Stimulated activated naive B cell treated with anti-CD40 and anti-IgM and Interleukin-4, amounts not matched to agents 10 μg/mL and 1 μg/mL and 100 μg/mL, for 72 hours (primary cell): ENCODE measurements at regions not wholly inside any gene's neighbourhood (a gene's known extent, or its start where the extent isn't known, plus 50 kb on each side); places are given as distances from the start of the nearest gene placed in this dataset.

Experiments
- ATAC-seq, 2 donors: fragments of 150-1000 bp; cut with Tn5 transposase; replicated peaks; 2 replicates each; pipeline ENCODE4 v1.10.0; 2021; ENCODE audit warnings: moderate library complexity in 1 of 2
- DNase-seq: peaks from one replicate; pipeline ENCODE4 v3.0.0; 2021
- H3K27ac Mint-ChIP-seq: one replicate; pipeline ENCODE4 v1.8.0; 2022; ENCODE audit warnings: mild to moderate bottlenecking, mixed read lengths
- H3K27me3 Mint-ChIP-seq, 2 donors: one replicate each; pipeline ENCODE4 v1.8.0; 2022; ENCODE audit warnings: mixed read lengths in 2 of 2
- H3K36me3 Mint-ChIP-seq, 2 donors: one replicate each; pipeline ENCODE4 v1.8.0; 2022; ENCODE audit warnings: mixed read lengths in 2 of 2, mild to moderate bottlenecking in 1 of 2
- H3K4me1 Mint-ChIP-seq, 2 donors: one replicate each; pipeline ENCODE4 v1.8.0; 2022; ENCODE audit warnings: mixed read lengths in 2 of 2, mild to moderate bottlenecking in 1 of 2
- H3K4me3 Mint-ChIP-seq, 2 donors: one replicate each; pipeline ENCODE4 v1.8.0; 2022; ENCODE audit warnings: mild to moderate bottlenecking in 2 of 2, mixed read lengths in 2 of 2, moderate library complexity in 1 of 2
- H3K9me3 Mint-ChIP-seq, 2 donors: one replicate each; pipeline ENCODE4 v1.8.0; 2022; ENCODE audit warnings: mixed read lengths in 2 of 2, mild to moderate bottlenecking in 1 of 2

DNA sequence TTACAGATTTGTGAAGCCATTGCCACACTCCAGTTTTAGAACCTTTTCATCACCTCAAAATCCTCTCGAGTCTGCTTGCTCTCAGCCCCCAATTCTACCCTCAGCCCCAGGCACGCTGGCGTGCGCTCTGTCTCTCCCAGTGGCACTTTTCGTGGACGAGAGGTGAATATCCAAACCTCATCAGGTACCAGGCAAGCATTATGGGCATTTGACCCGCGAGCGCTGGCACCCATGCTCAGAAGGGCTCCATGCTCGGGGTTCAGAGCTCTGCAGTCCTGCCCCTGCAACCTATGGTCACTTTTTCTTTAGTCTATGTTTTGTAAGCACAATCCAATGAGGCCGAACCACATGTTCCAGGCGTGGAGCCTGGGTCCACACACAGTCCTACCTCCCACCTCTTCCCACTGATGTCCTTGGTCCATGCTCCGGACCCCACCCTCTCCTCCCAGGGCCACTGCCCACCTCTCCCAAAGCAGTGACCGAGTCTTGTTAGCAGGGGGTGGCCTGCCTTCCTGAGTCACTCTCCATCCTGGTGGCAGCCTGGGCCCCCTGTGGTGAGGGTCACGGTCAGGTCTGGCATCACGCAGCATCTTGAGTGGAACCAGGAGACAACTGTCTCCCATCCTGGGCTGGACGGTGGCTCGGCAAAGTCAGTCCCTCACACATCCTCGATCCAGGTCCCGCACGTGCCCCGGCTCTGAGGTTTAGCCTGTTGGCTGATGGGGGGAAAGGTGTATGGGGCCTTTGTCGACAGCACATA, 256.9 kb downstream of the NDUFA10 start:
- peaks cover 5% of the 10 kb centered on the region in 2 donors for H3K9me3 Mint-ChIP-seq
- H3K4me1 Mint-ChIP-seq: no peaks in the 10 kb centered on the region
- H3K27me3 Mint-ChIP-seq: peaks cover 16 to 18% of the 10 kb centered on the region in 2 donors
- no peak overlapping the region for H3K4me3 Mint-ChIP-seq
- H3K36me3 Mint-ChIP-seq: no peaks in the 10 kb centered on the region
- H3K27ac Mint-ChIP-seq: no peak overlapping the region
- DNase-seq (no peak), ATAC-seq (no peak)

DNA sequence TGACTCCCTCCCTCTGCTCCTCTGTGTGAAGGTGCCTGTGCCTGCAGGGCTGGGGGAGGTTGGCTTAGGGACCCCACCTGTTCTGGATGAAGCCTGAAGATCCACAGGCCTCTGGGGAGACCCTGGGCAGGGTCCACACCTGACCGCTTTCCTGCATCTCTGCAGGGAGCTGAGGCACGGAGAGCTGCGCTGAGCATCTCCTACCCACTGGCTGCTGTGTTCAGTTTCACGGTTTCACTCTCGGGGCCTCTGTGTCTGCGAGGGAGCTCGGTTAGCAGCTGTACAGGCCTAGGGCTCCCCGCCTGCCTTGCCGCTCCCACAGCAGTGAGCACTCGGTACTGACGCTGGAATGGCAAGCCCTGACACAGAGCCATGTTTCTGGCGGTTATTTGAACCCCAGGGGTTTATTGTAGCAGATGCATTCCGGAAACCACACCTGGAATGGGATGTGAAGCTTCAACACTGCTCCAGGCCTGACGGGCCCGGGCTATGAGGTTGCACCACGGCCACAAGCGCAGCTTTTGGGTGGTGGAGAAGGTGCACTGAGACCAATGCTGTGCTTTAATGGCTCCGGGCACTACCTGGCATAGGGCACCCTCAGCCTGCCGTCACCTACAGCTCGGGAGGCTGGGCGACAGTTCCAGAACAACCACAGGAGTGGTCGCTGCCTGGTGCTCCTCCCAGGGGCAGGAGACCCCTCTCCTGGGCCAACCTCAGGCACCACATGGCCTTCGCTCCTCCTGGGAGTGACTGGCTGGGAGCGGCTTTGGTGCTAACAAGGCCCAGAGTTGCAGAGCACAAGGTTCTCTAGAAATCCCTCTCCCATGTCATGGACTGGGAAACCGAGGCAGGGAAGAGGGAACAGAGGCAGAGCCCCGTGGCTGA, 257.9 kb downstream of the NDUFA10 start:
- ATAC-seq (no peak), DNase-seq (no peak)
- H3K27ac Mint-ChIP-seq: no peak overlapping the region
- H3K27me3 Mint-ChIP-seq: peaks cover 11 to 18% of the 10 kb centered on the region in 2 donors
- no peak overlapping the region for H3K4me3 Mint-ChIP-seq
- H3K9me3 Mint-ChIP-seq: peaks cover 3 to 5% of the 10 kb centered on the region in 2 donors
- no peaks in the 10 kb centered on the region for H3K4me1 Mint-ChIP-seq
- H3K36me3 Mint-ChIP-seq: no peaks in the 10 kb centered on the region

DNA sequence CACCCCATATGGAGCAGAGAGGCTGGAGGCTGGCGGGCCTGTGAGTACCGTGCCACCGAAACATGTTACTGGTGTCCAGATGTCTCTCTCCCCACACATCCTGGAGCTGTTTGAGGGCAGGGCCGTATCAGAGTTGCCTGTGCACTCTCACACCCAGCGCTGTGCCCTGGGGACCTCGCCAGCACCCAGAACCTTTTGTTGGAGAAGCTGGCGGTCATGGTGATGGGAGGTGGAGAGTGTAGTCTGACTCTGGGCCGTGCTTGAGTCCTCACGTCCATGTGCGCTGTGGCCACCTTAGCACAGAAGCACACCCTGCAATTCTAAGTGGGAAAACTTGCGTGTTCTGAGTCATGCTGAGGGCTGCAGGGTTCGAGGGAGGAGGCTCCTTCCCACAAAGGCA, 259.2 kb downstream of the NDUFA10 start:
- H3K27ac Mint-ChIP-seq: no peak overlapping the region
- ATAC-seq: no peak
- no peak for DNase-seq
- H3K27me3 Mint-ChIP-seq: peaks cover 11 to 18% of the 10 kb centered on the region in 2 donors
- H3K36me3 Mint-ChIP-seq: no peaks in the 10 kb centered on the region
- H3K9me3 Mint-ChIP-seq: no peaks in the 10 kb centered on the region
- H3K4me1 Mint-ChIP-seq: no peaks in the 10 kb centered on the region
- no peak overlapping the region for H3K4me3 Mint-ChIP-seq

DNA sequence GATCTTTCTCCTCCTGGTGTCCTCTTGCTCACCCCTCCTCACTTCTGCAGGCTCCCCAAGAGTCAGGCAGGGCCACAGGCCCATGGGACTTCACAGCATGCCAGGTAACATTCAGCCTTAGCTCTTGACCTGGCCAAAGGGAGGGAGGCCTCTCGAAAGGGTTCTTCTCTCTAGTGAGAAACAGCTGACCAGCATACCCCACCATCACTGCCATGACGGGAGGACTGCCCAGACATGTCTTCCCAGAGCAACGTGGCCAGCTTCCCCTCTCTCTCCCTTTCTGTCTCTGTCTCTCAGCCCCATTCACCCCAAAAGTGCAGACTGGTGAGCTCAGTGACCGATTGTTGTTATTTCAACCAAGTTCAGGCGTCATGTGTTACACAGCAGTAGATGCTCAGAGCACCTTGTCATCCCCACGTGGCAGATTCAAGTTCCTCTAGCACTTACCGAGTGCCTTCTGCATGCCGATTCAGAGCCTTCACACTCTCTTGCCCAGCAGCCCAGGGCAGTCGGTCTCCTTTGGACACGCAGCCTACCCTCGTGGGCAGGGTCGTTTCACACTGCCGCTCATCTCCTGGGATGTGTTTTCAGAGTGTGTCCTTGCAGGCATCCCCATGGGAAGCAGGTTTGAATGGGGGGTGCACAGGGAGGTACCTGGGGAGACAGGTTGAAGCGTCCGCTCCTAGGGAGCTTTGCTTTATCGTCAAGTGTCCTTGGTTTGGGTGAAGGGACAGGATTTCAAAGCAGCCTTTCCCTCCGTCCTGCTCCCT, 259.9 kb downstream of the NDUFA10 start:
- H3K4me1 Mint-ChIP-seq: no peaks in the 10 kb centered on the region
- no peak overlapping the region for H3K4me3 Mint-ChIP-seq
- no peak overlapping the region for H3K27ac Mint-ChIP-seq
- H3K9me3 Mint-ChIP-seq: no peaks in the 10 kb centered on the region
- no peaks in the 10 kb centered on the region for H3K36me3 Mint-ChIP-seq
- DNase-seq: no peak
- no peak for ATAC-seq
- H3K27me3 Mint-ChIP-seq: peaks cover 11 to 20% of the 10 kb centered on the region in 2 donors

DNA sequence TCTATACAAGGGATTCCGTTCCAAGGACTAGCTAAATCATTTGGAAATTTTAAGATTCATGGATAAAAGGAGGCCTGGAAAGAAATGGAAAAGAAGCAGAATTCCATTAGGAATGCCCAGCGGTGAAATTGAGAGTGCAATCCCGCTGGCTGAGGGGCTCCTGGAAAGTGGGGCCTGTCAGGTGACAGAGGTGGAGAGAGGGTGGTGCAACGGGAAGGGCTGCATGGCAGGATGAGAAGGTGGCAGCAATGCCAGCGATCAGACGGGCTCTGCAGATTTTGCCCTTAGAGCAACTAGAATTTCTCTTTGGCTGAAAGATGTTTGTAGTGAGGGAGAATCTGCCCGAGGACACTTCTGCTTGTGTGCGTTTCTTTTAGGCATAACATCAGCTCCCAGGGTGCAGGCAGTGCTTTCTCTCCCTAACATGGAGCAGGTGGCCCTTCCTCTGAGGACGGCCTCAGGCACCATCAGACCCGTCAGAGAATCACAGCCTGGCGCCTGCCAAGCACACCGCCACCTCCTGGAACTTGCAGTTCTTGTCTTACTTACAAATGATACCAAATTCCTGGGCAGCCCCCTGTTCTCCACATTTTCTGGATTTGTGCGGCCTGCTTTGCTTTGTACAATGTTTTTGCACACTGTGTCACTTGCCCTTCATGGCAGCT, 261.6 kb downstream of the NDUFA10 start:
- no peaks in the 10 kb centered on the region for H3K9me3 Mint-ChIP-seq
- H3K4me1 Mint-ChIP-seq: no peaks in the 10 kb centered on the region
- ATAC-seq (no peak), DNase-seq (no peak)
- no peak overlapping the region for H3K27ac Mint-ChIP-seq
- H3K4me3 Mint-ChIP-seq: no peak overlapping the region
- H3K36me3 Mint-ChIP-seq: no peaks in the 10 kb centered on the region
- peaks cover 2 to 14% of the 10 kb centered on the region in 2 donors for H3K27me3 Mint-ChIP-seq

DNA sequence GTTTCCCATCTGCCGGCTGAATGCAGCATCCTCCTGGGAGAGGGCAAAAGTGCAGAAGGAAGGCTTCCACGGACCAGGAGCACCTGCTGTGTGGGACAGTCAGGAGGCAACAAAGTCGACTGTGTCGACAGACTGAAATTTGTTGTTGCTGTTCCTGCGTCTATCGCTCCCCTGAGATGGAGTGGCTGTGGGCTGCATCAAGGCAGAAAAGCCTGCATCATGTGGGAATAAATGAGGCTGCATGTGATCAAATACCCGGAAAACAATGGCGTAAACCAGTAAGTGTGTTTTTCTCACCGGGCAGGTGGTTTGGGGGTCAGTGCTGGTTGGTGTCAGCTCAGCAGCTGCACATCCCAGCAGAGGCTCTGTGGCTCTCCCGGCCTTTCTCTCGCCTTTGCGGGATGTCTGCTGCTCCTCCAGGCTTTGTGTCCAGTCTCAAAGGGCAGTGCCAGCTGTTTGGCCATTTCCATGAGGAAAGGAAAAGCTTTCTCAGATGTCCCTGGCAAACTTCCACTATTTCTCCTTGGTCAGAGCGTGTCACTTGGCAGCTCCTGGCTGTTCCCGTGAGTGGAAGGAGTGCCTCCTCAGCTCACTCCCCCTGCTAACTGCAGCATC, 262.4 kb downstream of the NDUFA10 start:
- Mint-ChIP-seq H3K4me1 (no peaks in the 10 kb centered on the region), H3K27ac (no peak overlapping the region), H3K36me3 (no peaks in the 10 kb centered on the region), H3K9me3 (no peaks in the 10 kb centered on the region), H3K27me3 (peaks cover 0 to 7% of the 10 kb centered on the region in 2 donors), H3K4me3 (no peak overlapping the region)
- DNase-seq (no peak), ATAC-seq (no peak)

DNA sequence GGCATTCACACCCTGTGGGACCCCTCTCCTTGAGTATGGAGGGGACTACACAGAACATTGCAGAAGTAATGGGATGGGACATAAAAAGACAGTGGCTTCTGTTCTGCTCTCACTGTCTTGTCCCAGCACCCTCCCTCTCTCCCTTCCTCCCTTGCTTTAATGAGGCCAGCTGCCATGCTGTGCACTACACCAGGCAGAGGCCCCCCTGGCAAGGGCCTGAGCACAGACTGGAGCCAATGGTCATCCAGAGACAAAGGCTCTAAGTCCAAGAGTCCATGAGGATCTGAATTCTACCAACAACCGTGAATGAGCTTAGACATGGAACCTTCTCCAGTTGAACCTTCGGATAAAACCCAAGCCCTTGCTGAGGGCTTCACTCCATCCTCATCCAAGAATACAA, 263.0 kb downstream of the NDUFA10 start:
- Mint-ChIP-seq H3K36me3 (no peaks in the 10 kb centered on the region), H3K27ac (no peak overlapping the region), H3K4me1 (no peaks in the 10 kb centered on the region), H3K27me3 (peaks cover 0 to 11% of the 10 kb centered on the region in 2 donors), H3K9me3 (no peaks in the 10 kb centered on the region), H3K4me3 (no peak overlapping the region)
- ATAC-seq: no peak
- DNase-seq: no peak

DNA sequence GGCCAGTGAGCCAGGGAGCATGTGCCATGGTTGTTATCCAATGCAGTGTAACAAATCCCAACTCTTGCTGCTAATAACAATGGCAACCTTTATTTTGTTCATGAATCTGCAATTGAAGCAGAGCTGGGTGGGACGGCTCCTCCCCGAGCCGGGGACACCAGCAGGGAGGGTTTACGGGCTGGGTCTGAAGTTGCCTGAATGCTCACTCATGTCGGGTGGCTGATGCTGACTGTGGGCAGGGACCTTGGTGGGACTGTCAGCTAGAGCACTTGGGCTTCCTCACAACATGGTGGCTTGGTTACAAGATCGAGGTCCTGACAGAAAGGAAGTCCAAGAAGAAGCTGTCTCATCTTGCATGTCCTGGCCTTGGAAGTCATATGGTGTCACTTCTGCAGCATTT, 264.5 kb downstream of the NDUFA10 start:
- Mint-ChIP-seq H3K36me3 (no peaks in the 10 kb centered on the region), H3K9me3 (no peaks in the 10 kb centered on the region), H3K27me3 (peaks cover 0 to 11% of the 10 kb centered on the region in 2 donors), H3K4me3 (no peak overlapping the region), H3K4me1 (peaks cover 0 to 4% of the 10 kb centered on the region in 2 donors), H3K27ac (no peak overlapping the region)
- DNase-seq: no peak
- no peak for ATAC-seq

DNA sequence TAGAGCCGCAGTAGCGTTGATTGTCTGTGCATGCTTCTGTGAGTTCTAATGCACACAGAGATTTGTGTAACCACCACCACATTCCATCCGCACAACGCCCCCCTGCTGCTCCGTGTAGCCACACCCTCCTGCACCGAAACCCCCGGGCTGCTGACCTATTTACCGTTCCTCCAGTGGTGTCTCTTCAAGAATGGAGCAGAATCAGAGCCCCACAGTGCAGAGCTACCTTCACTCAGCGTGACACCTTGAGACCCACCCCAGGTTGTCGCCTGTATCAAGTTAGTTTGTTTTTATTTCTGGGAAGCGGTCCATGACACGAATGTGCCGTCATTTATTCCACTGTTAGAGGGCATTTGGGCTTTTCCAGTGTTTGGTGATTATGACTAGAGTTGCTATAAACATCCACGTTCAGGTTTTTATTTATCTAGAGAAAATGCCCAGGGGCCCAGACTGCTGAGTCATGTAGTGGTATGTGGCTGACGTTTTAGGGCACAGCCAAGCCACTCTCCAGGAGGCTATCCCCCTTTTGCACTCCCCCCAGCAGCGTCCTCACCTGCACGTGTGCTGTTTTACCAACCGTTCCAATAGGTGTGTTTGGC, 266.8 kb downstream of the NDUFA10 start:
- peaks cover 0 to 4% of the 10 kb centered on the region in 2 donors for H3K9me3 Mint-ChIP-seq
- H3K36me3 Mint-ChIP-seq: no peaks in the 10 kb centered on the region
- H3K4me3 Mint-ChIP-seq: no peak overlapping the region
- no peak overlapping the region for H3K27ac Mint-ChIP-seq
- peaks cover 4 to 15% of the 10 kb centered on the region in 2 donors for H3K27me3 Mint-ChIP-seq
- DNase-seq: no peak
- no peak for ATAC-seq
- peaks cover 0 to 4% of the 10 kb centered on the region in 2 donors for H3K4me1 Mint-ChIP-seq

DNA sequence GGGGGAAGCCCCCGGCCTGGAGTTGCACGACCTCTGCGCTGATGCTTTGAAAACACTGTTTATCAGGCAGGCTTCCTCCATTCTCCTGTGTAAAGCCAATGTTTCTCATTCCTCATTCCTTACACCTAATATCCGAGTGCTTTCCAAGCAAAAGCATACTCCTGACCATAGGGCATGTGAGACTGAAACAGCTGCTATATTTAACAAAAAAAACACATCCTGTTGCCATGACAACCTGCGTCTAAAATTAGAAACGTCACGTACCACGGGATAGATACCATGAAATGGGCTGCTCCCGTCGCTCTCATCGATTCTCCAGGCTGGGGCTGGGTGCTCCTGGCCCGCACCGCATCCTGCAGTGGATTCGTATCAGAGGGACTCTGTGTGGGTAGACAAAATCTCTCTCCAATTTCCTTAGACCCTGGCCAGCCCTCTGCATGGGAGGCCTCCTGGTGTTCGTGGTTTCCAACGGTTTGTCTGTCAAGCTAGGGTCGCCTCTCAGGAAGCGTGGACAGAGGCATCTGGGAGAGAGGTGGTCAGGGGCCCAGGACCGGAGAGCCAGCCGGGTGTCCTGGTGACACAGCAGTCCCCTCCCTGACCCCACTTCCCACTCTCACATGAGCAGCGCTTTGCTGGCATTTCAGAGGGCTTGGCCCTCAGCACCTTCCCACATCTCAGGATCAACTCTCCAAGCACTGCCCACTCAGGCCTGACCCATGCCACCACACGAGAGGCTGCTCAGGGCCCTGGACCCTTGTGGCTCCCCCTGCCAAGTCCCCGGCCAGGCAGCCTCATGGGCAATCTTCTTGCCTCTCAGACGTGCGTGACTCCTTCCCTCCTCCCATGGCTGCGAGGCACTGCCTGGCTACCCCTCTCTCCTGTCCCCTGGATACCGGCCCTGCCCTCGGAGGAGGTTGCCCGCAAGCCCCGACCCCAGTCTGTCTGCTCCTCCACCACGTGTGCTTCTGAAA, 268.1 kb downstream of the NDUFA10 start:
- no peak overlapping the region for H3K4me3 Mint-ChIP-seq
- H3K27ac Mint-ChIP-seq: no peak overlapping the region
- no peaks in the 10 kb centered on the region for H3K36me3 Mint-ChIP-seq
- peaks cover 6 to 11% of the 10 kb centered on the region in 2 donors for H3K27me3 Mint-ChIP-seq
- H3K9me3 Mint-ChIP-seq: peaks cover 0 to 4% of the 10 kb centered on the region in 2 donors
- ATAC-seq (no peak), DNase-seq (no peak)
- H3K4me1 Mint-ChIP-seq: peaks cover 2 to 6% of the 10 kb centered on the region in 2 donors

DNA sequence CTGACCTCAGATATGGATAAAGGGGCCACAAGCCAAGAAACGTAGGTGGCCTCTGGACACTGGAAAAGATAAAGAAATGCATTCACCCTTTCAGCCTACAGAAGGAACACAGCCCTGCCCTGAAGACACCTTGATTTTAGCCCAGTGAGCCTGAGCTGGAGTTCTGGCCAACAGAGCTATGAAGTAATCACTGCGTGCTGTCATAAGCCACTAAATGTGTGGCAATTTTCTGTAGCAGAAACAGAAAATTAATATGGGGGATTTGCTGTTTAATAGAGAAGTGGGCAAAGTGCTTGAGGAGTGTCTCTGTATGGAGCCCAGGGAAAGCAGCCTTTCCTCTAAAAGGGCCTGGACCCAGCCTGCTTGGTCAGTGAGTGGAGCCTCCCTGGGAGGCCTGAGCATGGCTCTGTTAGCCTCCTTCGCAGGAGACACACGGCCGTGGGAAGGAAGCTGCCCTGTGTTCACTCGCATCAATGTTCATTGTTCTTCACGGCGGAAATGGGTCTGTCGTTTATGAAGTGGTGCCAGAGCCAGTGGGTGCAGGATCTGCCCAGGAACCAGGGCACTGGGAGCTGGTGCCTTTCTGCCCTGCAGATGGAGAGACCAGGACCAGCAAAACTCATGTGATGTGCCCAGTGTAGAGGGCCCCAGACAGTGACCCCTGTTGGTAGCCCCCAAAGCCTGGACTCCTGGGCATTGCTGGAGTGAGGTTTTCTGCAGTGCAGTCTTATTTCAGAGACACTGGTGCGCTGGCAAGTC, 268.9 kb downstream of the NDUFA10 start:
- H3K4me3 Mint-ChIP-seq: no peak overlapping the region
- peaks cover 6 to 11% of the 10 kb centered on the region in 2 donors for H3K4me1 Mint-ChIP-seq
- H3K27me3 Mint-ChIP-seq: peaks cover 6 to 11% of the 10 kb centered on the region in 2 donors
- peaks cover 0 to 4% of the 10 kb centered on the region in 2 donors for H3K9me3 Mint-ChIP-seq
- ATAC-seq (no peak), DNase-seq (no peak)
- no peak overlapping the region for H3K27ac Mint-ChIP-seq
- H3K36me3 Mint-ChIP-seq: no peaks in the 10 kb centered on the region

DNA sequence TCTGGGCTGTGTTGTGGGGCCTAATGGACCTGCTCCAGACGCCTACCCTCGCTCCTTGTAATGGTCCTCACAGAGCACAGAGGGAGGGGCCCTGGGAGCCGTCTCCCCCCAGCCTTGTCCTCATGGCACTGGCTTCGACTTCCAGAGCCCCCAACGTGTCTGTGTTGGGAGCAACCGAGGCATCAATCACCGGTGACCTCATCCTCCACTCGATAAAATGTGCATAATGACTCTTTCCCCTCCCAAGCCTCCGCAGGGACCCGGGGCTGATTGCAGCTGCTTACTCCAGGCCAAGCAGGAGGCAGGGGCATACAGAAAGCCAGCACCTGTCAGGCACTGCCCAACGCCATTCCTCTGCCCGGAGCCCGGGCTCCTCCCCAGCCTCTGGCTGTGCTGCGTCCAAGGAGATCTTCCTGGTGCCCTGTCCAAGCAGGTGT, 271.7 kb downstream of the NDUFA10 start:
- H3K27ac Mint-ChIP-seq: no peak overlapping the region
- H3K4me1 Mint-ChIP-seq: peaks cover 6 to 14% of the 10 kb centered on the region in 2 donors
- peaks cover 0 to 4% of the 10 kb centered on the region in 2 donors for H3K9me3 Mint-ChIP-seq
- peaks cover 6 to 8% of the 10 kb centered on the region in 2 donors for H3K27me3 Mint-ChIP-seq
- no peak for DNase-seq
- ATAC-seq: no peak
- H3K36me3 Mint-ChIP-seq: no peaks in the 10 kb centered on the region
- H3K4me3 Mint-ChIP-seq: no peak overlapping the region
